ENCODE measurements at regions not wholly inside any gene's neighbourhood (a gene's known extent, or its start where the extent isn't known, plus 50 kb on each side); places are given as distances from the start of the nearest gene placed in this dataset.

DNA sequence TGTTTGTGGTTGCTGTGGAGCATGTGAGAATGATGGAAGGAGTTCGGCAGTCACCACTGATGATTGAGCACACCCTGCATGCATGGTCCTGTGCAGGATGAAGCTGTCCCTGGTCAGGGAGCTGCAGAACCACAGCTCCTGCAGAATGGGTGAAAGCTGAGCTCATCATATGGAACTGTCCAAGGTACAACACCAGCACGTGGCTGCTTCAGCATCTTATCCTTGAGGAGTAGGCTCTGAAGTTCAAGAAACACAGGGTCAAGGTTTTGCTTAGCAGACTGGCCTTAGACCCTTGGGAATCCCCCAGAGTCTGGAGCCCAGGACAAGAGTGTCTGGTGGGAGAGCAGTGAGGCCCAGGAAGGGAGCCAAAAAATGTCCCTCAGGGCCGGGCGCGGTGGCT, 182.4 kb upstream of the LARGE1 start:
- H3K4me3 ChIP-seq = no peak overlapping the region
- no peak for DNase-seq
- H3K36me3 ChIP-seq (replicated peaks in 1 of 2; ENCODE audit: insufficient read depth in 1 of 2, low read depth in 2 of 2) = no peaks in the 10 kb centered on the region
- no peak for ATAC-seq
- H3K27ac ChIP-seq = no peak overlapping the region
- H3K27me3 ChIP-seq = peaks cover 0 to 8% of the 10 kb centered on the region in 2 donors
- no peaks in the 10 kb centered on the region for H3K4me1 ChIP-seq
- intact Hi-C loops (cut with DNase I) = loop anchor here (10.0 kb wide), 2 partner anchors 178 to 798 kb away; partner anchors contain the start of gene LARGE1
- 66 to 70% methylated on average over 5 of the region's 5 CpGs for WGBS, 2 donors
- TF ChIP-seq, protein P1, sequence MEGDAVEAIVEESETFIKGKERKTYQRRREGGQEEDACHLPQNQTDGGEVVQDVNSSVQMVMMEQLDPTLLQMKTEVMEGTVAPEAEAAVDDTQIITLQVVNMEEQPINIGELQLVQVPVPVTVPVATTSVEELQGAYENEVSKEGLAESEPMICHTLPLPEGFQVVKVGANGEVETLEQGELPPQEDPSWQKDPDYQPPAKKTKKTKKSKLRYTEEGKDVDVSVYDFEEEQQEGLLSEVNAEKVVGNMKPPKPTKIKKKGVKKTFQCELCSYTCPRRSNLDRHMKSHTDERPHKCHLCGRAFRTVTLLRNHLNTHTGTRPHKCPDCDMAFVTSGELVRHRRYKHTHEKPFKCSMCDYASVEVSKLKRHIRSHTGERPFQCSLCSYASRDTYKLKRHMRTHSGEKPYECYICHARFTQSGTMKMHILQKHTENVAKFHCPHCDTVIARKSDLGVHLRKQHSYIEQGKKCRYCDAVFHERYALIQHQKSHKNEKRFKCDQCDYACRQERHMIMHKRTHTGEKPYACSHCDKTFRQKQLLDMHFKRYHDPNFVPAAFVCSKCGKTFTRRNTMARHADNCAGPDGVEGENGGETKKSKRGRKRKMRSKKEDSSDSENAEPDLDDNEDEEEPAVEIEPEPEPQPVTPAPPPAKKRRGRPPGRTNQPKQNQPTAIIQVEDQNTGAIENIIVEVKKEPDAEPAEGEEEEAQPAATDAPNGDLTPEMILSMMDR (IDR thresholded peaks at IDR 0.05) = no peak
- H3K9me3 ChIP-seq = no peaks in the 10 kb centered on the region

DNA sequence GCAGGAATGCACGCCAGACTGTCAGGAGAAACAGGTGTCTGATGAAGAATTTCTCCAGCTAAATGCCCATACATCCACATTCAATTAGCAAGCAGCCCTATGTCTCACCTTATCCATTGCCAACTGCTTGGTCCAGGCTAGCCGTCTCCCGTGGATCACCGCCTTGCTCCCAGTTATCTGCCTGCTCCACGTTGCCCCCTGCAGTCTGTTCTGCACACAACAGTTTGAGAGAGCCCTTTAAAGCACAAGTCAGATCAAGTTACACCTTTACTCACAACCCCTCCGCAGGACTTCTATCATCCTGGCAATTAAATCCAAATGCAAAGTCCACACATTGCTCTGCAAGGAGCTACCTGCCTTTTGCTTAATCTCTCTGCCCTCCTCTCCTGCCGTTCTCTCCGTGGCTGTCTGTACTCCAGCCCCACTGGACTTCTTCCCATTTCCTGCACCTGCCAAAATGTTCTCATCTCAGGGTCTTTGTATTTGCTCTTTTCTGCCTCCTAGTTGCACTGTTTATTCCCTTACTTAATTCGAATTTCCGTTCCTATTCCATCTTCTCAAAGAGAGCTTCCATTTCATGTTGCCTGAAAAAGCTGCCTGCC, 185.3 kb upstream of the LARGE1 start:
- peak; percentile 53 for ATAC-seq
- 4 to 8% methylated on average over 10 of the region's 10 CpGs for WGBS, 2 donors

DNA sequence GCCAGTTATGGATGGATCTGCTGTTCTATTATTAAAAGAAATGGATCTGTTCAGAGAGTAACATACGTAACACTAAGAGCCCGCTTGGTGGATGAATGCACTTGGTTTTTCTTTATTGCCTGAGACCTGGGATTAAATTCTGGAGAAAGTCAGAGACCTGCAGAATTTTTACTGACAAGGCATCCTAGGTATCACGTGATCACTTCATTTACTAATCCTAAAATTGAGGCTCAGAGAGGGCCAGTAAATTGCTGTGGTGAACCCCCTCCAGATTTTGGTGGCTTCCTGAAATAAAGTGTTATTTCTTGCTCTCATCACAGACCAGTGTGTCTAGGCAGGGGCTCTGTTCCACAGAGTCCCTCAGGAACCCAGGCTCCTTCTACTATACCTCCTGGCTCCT, 187.9 kb upstream of the LARGE1 start:
- H3K9me3 ChIP-seq = no peaks in the 10 kb centered on the region
- DNase-seq (no peak), ATAC-seq (no peak)
- H3K27me3 ChIP-seq = peaks cover 0 to 9% of the 10 kb centered on the region in 2 donors
- no peak overlapping the region for H3K27ac ChIP-seq
- no peak for TF ChIP-seq POLR2A (IDR thresholded peaks at IDR 0.05)
- TF ChIP-seq, protein P1 (IDR thresholded peaks at IDR 0.05) = no peak
- no peaks in the 10 kb centered on the region for H3K36me3 ChIP-seq (replicated peaks in 1 of 2; ENCODE audit: insufficient read depth in 1 of 2, low read depth in 2 of 2)
- H3K4me3 ChIP-seq = no peak overlapping the region
- intact Hi-C loops (cut with DNase I) = loop anchor here (10.0 kb wide), 2 partner anchors 183 to 803 kb away; partner anchors contain the start of gene LARGE1
- no peaks in the 10 kb centered on the region for H3K4me1 ChIP-seq
- 68% methylated on average over 3 of the region's 3 CpGs for WGBS, 2 donors

More for the DNA sequence above, 185.3 kb upstream of the LARGE1 start:
- no peaks in the 10 kb centered on the region for H3K36me3 ChIP-seq (replicated peaks in 1 of 2; ENCODE audit: insufficient read depth in 1 of 2, low read depth in 2 of 2)
- intact Hi-C loops (cut with DNase I) = loop anchor here (10.0 kb wide), 2 partner anchors 181 to 801 kb away; partner anchors contain the start of gene LARGE1
- peaks cover 0 to 9% of the 10 kb centered on the region in 2 donors for H3K27me3 ChIP-seq
- no peaks in the 10 kb centered on the region for H3K9me3 ChIP-seq
- TF ChIP-seq, protein P1 (IDR thresholded peaks at IDR 0.05) = peak; percentile 48 to 73 (median 56)
- TF ChIP-seq POLR2A (IDR thresholded peaks at IDR 0.05) = no peak
- no peaks in the 10 kb centered on the region for H3K4me1 ChIP-seq
- peak; percentile 60 to 76 (median 64) for DNase-seq
- H3K27ac ChIP-seq = no peak overlapping the region
- no peak overlapping the region for H3K4me3 ChIP-seq

DNA sequence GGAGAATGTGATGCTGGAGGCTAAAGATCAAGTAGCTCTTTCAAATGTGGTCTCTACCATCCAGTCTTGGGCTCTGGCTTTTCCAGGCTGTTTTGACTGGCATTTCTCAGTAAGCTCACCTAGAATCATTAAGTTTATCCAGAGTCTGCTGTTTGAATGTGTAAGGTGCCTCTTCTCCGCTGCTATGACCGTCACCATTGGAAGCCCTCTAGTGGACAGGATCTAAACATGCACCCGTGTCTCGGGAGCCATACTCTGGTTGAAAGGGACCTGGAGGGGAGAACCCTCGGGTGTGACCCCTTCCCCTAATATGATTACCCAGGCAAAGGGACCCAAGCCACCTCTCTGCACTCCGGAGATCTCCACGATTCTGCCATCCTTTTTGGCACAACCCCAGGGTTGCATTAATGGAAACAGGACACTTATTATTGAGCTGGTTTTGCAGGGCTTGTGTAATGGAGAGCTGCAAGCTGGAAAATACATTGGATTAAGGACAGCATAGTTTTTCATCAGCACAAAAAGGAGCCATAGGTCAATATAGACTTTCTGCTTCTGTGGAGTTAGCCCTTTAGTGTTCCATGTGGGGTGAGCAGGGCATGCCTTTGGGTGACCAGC, 191.0 kb upstream of the LARGE1 start:
- Histone ChIP-seq H3K9me3 (no peaks in the 10 kb centered on the region), H3K27ac (no peak overlapping the region), H3K27me3 (peaks cover 0 to 6% of the 10 kb centered on the region in 2 donors), H3K36me3 (replicated peaks in 1 of 2; ENCODE audit: insufficient read depth in 1 of 2, low read depth in 2 of 2) (no peaks in the 10 kb centered on the region), H3K4me1 (no peaks in the 10 kb centered on the region), H3K4me3 (no peak overlapping the region)
- peak; percentile 30 to 49 (median 42) for DNase-seq
- no peak for TF ChIP-seq POLR2A (IDR thresholded peaks at IDR 0.05)
- TF ChIP-seq, protein P1 (IDR thresholded peaks at IDR 0.05) = peak; percentile 28 to 77 (median 60)
- 4 to 8% methylated on average over 7 of the region's 7 CpGs for WGBS, 2 donors
- intact Hi-C loops (cut with DNase I) = no loop called here
- peak; percentile 47 for ATAC-seq

Data from body of pancreas (tissue), 4 donors.